ENCODE measurements at regions not wholly inside any gene's neighbourhood (a gene's known extent, or its start where the extent isn't known, plus 50 kb on each side); places are given as distances from the start of the nearest gene placed in this dataset.

GRCh38 chr12:118783703-118784102, 197.6 kb upstream of the SRRM4 start:
- no peak for TF ChIP-seq CTCF (IDR thresholded peaks at IDR 0.05)
- no peak for TF ChIP-seq POLR2AphosphoS5 (IDR thresholded peaks at IDR 0.05)
